GM10248 (cell line): ENCODE measurements at regions not wholly inside any gene's neighbourhood (a gene's known extent, or its start where the extent isn't known, plus 50 kb on each side); places are given as distances from the start of the nearest gene placed in this dataset.

Experiments used
- CTCF ChIA-PET: fragments of 300-600 bp; sonication (Branson Sonifier 250); formaldehyde crosslinking; extraction: SDS; loops from one replicate; lab custom pipeline; 2021; ENCODE audit warnings: antibody characterized with exemption; lab: Yijun Ruan, JAX
- POLR2A ChIA-PET: fragments of 350-650 bp; sonication (Branson Sonifier 250); formaldehyde crosslinking; extraction: SDS; loops from one replicate; lab custom pipeline; 2020; ENCODE audit warnings: antibody characterized with exemption; lab: Yijun Ruan, JAX
- DNase-seq: peaks from one replicate; pipeline ENCODE4 v3.0.0; 2012; ENCODE audit errors: extremely low spot score
- CTCF ChIP-seq: IDR thresholded peaks from 2 replicates; pipeline ENCODE4 v1.5.1; 2012; ENCODE audit warnings: mild to moderate bottlenecking, low read depth; ENCODE audit errors: extremely low read depth, missing control alignments, control extremely low read depth

GRCh38 chr2:18870307-18870706 is 280.9 kb upstream of the NT5C1B start:
- CTCF ChIA-PET = no interaction called here
- no peak for DNase-seq
- POLR2A ChIA-PET = no interaction called here
- no peak for TF ChIP-seq CTCF

DNA sequence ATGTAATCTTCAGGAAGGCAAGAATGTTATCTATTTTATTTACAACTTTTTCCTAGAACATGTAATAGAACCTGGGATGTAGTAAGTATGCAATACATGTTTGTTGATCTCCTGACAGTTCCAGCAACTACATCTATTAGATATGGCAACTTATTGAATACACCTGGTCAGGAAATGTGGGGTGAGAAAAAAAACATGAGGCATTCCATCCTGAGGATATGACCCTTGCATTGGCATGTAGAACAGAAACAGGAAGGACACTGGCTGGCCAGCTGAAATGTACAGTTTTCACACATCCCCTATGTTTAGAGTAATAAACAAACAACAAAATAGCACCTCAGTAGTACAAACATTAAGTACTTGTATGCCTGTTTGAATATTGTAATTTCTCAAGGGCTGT is 272.6 kb upstream of the NT5C1B start:
- no peak for TF ChIP-seq CTCF
- no peak for DNase-seq
- CTCF ChIA-PET = no interaction called here
- POLR2A ChIA-PET = no interaction called here

DNA sequence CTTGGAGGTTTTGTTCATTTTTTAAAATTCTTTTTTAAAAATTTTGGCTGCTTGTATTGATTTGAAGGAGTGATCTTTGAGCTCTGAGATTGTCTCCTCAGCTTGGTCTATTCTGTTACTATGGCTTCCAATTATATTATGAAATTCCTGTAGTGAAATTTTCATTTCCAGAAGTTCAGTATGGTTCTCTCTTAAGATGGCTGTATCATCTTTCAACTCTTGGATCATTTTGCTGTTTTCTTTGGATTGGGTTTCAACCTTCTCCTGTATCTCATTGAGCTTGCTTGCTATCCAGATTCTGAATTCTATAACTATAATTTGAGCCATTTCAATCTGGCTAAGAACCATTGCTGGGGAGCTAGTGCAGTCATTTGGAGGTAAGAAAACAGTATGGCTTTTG is 270.8 kb upstream of the NT5C1B start:
- TF ChIP-seq CTCF = no peak
- CTCF ChIA-PET = interaction anchor here (0.9 kb wide), 1 partner anchor 52 kb away, joined by 3 read pairs; no protein-coding TSS in a partner anchor
- POLR2A ChIA-PET = no interaction called here
- DNase-seq = no peak

DNA sequence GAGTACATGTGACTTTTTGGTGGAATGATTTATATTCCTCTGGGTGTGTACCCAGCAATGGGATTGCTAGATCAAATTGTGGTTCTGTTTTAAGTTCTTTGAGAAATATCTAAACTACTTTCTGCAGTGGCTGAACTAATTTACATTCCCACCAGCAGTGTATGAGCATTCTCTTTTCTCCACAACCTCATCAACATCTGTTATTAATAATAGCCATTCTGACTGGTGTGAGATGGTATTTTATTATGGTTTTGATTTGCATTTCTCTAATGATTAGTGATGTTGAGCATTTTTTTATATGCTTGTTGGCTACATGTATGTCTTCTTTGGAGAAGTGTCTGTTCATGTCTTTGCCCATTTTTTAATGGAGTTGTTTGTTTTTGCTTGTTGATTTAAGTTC is 267.4 kb upstream of the NT5C1B start:
- no peak for DNase-seq
- POLR2A ChIA-PET = no interaction called here
- CTCF ChIA-PET = interaction anchor here (2.0 to 3.3 kb wide), 2 partner anchors 12 to 33 kb away, joined by 5 to 12 read pairs; no protein-coding TSS in a partner anchor
- TF ChIP-seq CTCF = no peak

DNA sequence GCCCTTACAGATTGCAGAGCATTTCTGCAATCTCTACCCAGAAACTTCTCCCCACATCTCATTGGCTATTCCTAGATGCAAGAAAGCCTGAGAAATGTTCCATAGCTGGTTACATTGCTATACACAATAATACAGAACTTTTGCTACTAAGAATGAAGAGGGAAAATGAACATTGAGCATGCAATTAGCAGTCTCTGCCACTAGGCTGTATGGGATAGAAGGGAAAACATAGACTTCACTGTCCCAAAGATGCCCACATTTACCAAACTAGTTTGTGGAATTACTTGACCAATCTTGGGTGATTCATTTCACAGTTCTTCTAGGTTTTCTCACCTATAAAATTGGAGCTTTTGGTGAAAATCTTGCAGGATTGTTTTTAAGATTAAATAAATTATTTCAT is 265.7 kb upstream of the NT5C1B start:
- no peak for DNase-seq
- TF ChIP-seq CTCF = no peak
- POLR2A ChIA-PET = no interaction called here
- CTCF ChIA-PET = interaction anchor here (1.1 to 3.3 kb wide), 4 partner anchors 10 to 31 kb away, joined by 3 to 12 read pairs (median 4); no protein-coding TSS in a partner anchor

DNA sequence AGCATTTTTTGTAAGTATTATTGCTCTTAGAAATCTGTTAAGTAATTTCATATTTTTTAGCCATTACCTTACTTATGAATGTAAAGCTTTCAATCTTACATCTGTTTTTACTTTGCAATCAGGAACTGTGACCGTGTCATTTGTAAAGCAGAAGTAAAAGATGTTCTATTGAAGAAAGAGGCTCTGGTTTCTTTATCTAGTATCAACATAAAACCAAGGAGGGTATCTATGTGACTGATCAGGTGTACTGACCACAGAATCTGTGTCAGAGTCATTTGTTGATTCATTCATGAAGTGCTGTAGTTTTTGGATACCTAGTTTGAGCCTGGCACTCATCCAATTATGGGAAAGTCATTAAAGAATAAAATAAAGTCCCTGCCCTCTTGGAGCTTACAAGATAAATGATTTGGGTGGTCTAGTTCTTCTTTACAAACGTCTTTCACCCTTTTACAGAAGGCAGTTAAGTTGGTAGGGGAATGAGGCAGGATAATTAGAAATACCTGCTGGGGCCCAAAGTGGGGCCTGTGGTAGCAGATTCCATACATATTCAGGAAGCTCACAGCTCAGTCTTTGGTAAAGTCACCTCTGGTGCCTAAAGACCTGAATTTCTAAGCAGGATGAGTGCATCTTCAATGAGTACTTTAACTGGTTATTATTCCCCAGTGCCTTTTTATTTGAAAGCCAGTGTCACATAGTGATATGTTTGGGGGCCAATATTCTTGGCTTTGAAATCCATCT is 260.6 kb upstream of the NT5C1B start:
- no peak for DNase-seq
- ChIA-PET POLR2A (no interaction called here), CTCF (interaction anchor here (1.0 to 1.6 kb wide), 3 partner anchors 8 to 35 kb away, joined by 3 to 5 read pairs (median 3); no protein-coding TSS in a partner anchor)
- TF ChIP-seq CTCF = no peak
